ENCODE measurements at regions not wholly inside any gene's neighbourhood (a gene's known extent, or its start where the extent isn't known, plus 50 kb on each side); places are given as distances from the start of the nearest gene placed in this dataset.

- TF ChIP-seq NFIC (IDR thresholded peaks at IDR 0.05; ENCODE audit: borderline replicate concordance): no peak
- no peak for TF ChIP-seq EZH2phosphoT487 (IDR thresholded peaks at IDR 0.05; ENCODE audit: borderline replicate concordance, low read depth)
- no peak for TF ChIP-seq RAD21 (IDR thresholded peaks at IDR 0.05; ENCODE audit: low read length)
- TF ChIP-seq, protein P1, sequence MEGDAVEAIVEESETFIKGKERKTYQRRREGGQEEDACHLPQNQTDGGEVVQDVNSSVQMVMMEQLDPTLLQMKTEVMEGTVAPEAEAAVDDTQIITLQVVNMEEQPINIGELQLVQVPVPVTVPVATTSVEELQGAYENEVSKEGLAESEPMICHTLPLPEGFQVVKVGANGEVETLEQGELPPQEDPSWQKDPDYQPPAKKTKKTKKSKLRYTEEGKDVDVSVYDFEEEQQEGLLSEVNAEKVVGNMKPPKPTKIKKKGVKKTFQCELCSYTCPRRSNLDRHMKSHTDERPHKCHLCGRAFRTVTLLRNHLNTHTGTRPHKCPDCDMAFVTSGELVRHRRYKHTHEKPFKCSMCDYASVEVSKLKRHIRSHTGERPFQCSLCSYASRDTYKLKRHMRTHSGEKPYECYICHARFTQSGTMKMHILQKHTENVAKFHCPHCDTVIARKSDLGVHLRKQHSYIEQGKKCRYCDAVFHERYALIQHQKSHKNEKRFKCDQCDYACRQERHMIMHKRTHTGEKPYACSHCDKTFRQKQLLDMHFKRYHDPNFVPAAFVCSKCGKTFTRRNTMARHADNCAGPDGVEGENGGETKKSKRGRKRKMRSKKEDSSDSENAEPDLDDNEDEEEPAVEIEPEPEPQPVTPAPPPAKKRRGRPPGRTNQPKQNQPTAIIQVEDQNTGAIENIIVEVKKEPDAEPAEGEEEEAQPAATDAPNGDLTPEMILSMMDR (IDR thresholded peaks at IDR 0.05): no peak
- no peak for TF ChIP-seq EP300 (IDR thresholded peaks at IDR 0.05; ENCODE audit: borderline replicate concordance in 1 of 2, low read depth in 1 of 2, low read length in 1 of 2)
- TF ChIP-seq TAF1 (IDR thresholded peaks at IDR 0.05; ENCODE audit: borderline replicate concordance, low read depth, low read length): no peak
- TF ChIP-seq GATA2 (CRISPR knock-in tag; IDR thresholded peaks at IDR 0.05): no peak
- no peak for TF ChIP-seq GABPA (IDR thresholded peaks at IDR 0.05; ENCODE audit: low read depth)
These were observed 357.4 kb downstream of the TDRD3 start for GRCh38 chr13:60754211-60755090.

Measured in SK-N-SH (cell line).